ENCODE measurements at regions not wholly inside any gene's neighbourhood (a gene's known extent, or its start where the extent isn't known, plus 50 kb on each side); places are given as distances from the start of the nearest gene placed in this dataset.
"Not testable (repeated sequence)": the region's sequence is repeated elsewhere in the genome, so short reads cannot be mapped to it uniquely, and the experiment has no call there.

DNA sequence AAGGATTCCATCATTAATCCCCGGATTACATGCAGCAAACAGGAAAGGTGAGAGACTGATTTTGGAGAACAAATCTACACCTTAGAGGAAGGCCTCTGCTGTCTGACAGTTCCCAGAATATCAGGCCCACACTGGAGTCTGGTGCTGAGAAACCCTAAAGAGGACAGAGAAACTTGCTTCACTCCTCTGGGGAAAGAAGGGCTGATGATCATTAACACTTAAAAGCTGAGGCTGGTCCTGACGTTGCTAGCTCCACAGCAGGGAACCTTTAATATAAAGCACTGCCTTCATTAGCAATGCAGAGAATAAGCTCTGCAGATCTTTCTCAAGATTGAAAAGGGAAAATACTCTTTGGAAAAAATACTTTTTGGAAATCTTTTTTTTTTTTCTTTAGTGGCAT is 1472.4 kb upstream of the GOT2 start:
- no peak for DNase-seq

GRCh38 chr16:60204181-60204580 is 1470.1 kb upstream of the GOT2 start:
- no peak for DNase-seq

DNA sequence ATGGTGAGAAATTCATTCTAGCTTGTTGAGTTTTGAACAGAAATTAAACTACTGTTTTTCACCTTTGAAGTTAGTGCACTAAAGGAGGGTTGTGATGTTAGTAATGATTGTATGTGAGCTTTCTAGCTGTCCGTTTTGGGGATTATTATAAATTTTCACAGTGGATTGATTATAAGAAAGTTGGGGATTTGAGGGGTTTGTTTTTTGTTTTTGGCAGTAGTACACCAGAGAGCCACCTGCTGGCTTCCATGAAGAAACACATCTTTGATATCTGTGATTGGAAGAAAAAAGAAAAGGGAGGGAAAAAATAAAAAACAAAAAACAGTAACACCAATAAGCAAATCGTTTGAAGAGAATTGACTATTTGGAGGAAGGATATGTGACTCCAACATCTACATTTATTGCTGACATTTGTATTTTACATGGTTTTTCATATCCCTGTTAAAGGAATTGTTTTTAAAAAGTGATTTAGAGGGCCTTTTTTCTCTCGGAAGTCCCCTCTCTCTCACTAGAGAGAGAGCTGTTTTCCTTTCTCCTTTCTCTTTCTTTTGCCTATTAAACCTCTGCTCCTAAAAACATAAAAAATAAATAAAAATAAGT is 1469.5 kb upstream of the GOT2 start:
- DNase-seq = no peak

GRCh38 chr16:60200729-60201128 is 1466.6 kb upstream of the GOT2 start:
- not testable (repeated sequence) for DNase-seq

DNA sequence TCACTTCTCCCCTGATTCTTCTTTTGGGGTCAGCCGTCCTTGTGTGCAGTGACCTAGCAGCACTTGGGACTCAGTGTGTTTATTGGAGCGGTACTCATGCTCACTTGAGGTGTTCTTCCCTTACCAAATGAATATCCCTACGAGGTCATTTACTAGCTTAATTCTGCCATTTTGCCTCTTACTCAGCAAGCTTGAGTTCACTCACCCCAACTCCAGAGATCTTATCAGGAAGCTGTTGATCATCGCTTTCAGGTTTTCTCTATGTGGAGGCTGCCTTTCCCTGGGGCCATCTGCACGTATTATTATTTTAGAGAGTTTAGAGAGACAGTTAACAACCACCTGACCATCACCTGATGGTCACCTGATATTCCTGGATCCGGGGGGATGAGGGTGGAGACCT is 1466.0 kb upstream of the GOT2 start:
- DNase-seq = no peak

DNA sequence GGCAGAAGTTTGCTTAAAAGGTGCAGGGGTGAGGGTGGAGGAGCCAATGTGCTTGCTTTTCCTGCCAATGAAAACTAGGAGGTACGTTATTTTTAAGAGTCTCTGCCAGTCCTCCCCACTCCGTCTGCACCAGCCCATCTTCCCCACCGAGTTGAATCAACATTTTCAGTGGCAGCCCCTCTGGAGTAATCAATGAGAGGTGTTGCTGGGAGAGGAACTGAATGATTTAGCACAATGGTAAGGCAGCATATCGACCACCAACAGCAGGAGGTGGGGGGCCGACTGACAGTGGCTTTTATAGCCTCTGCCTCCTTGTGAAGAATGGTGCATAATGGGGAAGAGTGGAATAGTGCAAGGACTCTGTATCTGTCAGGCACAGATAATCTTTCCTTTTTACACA is 1465.0 kb upstream of the GOT2 start:
- no peak for DNase-seq

GRCh38 chr16:60181536-60181935 is 1447.4 kb upstream of the GOT2 start:
- no peak for DNase-seq

DNA sequence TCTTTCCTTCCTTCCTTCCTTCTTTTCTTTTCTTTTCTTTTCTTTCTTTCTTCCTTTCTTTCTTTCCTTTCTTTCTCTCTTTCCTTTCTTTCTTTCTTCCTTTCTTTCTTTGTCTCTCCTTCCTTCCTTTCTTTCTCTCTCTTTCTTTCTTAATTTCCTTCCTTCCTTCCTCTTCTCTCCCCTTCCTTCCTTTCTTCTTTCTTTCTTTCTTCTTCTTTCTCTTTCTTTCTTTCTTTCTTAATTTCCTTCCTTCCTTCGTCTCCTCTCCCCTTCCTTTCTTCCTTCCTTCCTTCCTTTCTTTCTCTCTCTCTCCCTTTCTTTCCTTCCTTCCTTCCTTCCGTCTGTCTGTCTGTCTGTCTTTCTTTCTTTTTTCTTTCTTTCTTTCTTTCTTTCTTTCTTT is 1446.5 kb upstream of the GOT2 start:
- no peak for DNase-seq

GRCh38 chr16:60170196-60170595 is 1436.1 kb upstream of the GOT2 start:
- DNase-seq = no peak

DNA sequence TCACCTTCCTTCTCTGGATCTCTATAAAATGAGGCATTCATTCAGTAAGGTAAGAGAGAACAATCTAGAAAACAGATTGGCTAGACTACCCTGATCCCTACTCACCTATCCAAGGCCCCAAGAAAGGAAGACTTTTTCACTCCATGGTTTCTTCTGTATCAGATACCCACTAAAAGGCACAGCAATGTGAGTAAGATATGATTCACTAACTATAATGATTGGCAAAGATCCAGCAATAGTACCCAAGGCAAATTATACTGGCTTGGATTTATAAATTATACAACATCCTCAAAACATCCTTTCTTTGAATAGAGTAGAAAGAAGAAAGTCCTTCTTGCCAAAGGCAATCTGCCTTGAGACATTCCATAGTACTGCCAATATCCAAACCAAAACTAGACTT is 1432.0 kb upstream of the GOT2 start:
- DNase-seq = no peak

GRCh38 chr16:60151987-60152386 is 1417.9 kb upstream of the GOT2 start:
- DNase-seq = no peak

DNA sequence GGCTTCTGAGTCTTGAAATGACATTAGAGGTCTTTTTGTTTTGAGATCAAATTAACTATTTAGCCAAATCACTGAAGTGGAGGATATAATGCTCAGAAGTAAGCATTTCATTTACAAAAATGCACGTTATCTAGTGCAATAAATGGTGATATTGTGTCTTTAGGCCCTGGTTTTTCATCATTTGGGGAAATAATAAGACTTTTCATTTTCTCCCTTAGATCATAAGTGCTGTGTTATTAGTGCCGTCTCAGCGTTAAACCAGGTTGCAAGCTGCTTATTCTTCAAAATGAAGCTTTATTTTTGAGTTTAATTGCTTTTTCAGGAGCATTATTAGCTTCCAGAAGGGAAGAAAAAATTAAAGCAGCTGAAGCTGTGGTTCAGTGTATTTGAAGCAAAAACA is 1416.8 kb upstream of the GOT2 start:
- DNase-seq = no peak

- no peak for DNase-seq
These were observed 1409.2 kb upstream of the GOT2 start for GRCh38 chr16:60143348-60143705.

DNA sequence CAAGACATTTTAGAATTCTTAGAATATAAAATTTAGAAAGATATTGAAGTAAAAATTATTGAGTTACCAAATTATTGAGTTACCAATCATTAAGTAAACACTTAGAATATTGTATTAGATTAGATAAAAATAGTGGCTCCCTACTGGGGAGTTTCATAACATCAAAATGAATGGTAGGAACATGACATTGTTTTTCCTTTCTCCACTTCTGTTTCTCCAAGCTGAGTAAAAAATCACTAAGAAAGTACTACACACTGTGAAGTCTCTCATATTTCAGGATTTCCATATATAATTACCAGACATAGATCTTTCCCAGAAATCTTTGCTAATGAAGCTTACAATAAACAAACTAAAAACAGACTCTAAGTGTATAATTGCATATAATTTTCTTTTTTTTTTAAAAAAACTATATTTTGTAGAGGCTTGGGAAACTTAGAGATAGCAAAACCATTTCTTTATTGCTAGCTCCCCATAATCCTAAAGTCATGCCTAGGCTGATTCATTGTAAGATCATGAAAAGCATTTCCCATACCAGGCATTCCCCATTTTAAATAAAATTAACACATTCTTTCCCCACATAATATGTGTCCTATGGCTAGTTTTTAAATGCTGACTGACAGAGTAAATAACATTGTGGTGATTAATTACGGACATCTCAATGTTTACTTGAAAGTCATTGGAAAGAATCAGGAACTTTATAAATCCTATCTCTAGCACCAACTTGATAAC is 1408.7 kb upstream of the GOT2 start:
- no peak for DNase-seq

DNA sequence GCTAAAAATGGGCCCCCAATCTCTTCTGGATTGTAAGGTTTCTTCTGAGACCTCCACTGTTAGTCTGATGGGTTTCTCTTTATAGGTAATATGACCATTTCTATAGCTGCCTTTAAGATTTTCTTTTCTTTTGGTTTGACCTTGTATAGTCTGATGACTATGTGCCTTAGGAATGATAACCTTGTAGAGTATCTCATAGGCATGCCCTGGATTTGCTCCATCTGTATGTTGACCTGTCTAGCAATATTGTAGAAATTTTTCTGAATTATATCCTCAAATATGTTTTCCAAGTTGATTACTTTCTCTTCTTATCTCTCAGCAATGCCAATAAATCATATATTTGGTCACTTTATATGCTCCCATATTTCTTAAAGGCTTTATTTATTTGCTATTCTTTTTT is 1403.8 kb upstream of the GOT2 start:
- no peak for DNase-seq

- DNase-seq = no peak
These were observed 1393.1 kb upstream of the GOT2 start for GRCh38 chr16:60127196-60127595.

DNA sequence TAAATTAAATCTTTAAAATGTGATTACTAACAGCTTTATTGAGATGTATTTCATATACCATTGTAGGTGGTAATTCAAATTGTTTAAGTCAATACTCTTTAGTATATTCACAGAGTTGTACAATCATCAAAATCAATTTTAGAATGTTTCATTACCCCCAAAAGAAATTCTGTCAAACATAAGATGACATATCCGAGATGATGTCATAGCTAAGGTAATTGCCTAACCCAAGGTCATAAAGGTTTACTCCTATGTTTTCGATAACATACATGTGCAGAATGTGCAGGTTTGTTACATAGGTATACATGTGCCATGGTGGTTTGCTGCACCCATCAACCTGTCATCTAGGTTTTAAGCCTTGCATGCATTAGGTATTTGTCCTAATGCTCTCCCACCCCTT is 1392.0 kb upstream of the GOT2 start:
- not testable (repeated sequence) for DNase-seq

GRCh38 chr16:60123392-60124023 is 1389.4 kb upstream of the GOT2 start:
- no peak for DNase-seq

DNA sequence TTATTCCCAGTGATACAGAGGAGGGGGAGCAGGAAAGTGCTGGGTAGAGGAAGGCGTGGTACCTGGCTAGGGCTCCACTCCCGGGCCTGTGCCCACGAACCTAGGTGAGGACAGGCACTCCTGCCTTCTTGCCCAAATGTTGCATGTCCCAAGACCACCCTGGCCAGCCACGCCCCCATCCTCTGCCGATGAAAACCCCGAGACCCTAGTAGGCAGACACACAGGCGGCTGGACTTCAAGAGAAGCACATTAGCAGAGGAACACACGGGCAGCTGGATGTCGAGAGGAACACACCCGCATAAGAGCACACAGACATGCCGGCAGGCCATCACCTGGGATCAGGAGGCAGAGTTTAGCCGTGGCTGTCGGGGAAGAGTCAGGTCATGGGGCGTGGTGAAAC is 1386.5 kb upstream of the GOT2 start:
- DNase-seq = no peak

- DNase-seq = no peak
These were observed 1376.4 kb upstream of the GOT2 start for GRCh38 chr16:60110531-60110930.

DNA sequence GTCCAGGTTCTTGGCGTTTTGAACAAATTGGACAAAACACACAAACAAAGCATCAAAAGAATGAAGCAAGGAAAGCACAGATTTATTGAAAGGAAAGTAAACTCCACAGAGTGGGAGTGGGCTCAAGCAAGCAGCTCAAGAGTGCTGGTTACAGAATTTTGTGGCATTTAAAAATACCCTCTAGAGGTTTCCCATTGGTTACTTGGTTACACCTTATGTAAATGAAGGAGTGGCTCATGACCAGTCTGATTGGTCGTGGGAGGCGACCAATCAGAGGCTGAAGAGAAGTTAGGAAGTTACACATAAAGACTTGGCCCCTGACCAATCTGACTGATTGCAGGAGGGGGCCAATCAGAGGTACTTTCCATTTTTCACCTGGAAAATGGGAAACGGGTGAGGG is 1373.8 kb upstream of the GOT2 start:
- no peak for DNase-seq

DNA sequence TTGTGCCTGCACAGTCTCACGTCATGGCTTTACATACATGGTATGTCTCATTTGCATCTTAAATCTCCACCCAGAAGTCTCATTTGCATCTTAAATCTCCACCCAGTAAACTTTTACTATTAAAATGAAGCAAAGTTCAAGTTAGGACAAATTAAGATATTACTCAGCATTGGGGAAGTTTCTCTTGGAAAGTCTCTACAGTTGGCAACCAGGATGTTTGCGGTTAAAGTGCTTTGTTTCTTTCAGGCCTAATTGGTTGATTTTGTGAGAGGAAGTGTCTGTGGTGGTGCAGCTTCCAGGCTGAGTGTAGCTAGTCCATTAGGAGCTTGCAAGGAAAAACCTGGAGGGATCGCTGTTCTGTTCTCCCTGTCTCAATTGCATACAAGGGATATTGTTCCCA is 1373.3 kb upstream of the GOT2 start:
- DNase-seq = no peak

DNA sequence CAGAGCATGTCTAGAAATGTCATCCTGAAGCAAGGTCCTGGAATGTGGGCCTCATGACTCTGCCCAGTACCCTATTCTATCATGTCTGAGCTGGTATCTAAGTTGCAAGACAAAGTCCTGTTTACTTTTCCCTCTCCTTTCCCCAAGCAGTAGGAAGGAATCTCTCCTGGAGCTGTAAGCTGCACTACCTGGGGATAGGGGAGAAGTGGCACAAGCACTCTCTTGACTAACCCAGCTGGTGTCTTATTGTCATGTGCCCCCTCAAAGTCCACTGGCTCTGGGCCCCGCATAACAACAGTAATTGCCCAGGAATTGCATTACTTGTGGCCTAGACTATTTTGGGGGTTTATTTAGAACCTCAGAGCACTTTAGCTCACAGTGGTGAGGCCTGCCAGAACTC is 1366.3 kb upstream of the GOT2 start:
- no peak for DNase-seq

GRCh38 chr16:60091529-60091928 is 1357.4 kb upstream of the GOT2 start:
- DNase-seq = no peak

GRCh38 chr16:60091071-60091470 is 1357.0 kb upstream of the GOT2 start:
- no peak for DNase-seq

Measured in stimulated activated CD8-positive, alpha-beta memory T cell treated with anti-CD3 and anti-CD28 coated beads, Interleukin-4, amount 100 ng/mL, for 48 hours (primary cell).